Caco-2 (cell line): ENCODE measurements at regions not wholly inside any gene's neighbourhood (a gene's known extent, or its start where the extent isn't known, plus 50 kb on each side); places are given as distances from the start of the nearest gene placed in this dataset.

Source experiments
- BruUV-seq: library from RNA; stranded (reverse); fragments of 400-500 nt; replicated peaks from 2 replicates; lab custom pipeline; 2021; lab: Mats Ljungman, UMichigan
- CTCF ChIA-PET: fragments of 300-600 bp; sonication (Branson Sonifier 250); formaldehyde crosslinking; loops from one replicate; lab custom pipeline; 2022; ENCODE audit warnings: antibody characterized with exemption; lab: Charles Lee
- POLR2A ChIA-PET: fragments of 300-600 bp; sonication (Branson Sonifier 250); formaldehyde crosslinking; loops from one replicate; lab custom pipeline; 2022; ENCODE audit warnings: antibody characterized with exemption; lab: Charles Lee
- DNase-seq, 2 experiments: peaks; one replicate each; pipeline versions ENCODE4 v3.0.0 to v3.0.0-alpha.2; 2020 to 2022
- H3K27me3 ChIP-seq: replicated peaks from 2 replicates; pipeline ENCODE4 v1.6.0; 2011; ENCODE audit warnings: low read length; ENCODE audit not compliant: control insufficient read depth, insufficient read depth
- H3K36me3 ChIP-seq: 2 replicates; pipeline ENCODE4 v1.5.1; 2011; ENCODE audit warnings: low read length; ENCODE audit not compliant: control insufficient read depth, insufficient read depth
- H3K4me1 ChIP-seq: fragments of 250-450 bp; sonication (Bioruptor Pico); 2 replicates; pipeline ENCODE4 v1.5.1; 2020; ENCODE audit warnings: mild to moderate bottlenecking
- H3K4me3 ChIP-seq: 2 replicates; pipeline ENCODE4 v1.5.1; 2011; ENCODE audit warnings: low read depth, mild to moderate bottlenecking, control low read depth, low read length
- H3K9me3 ChIP-seq: fragments of 250-450 bp; sonication (Bioruptor Pico); 2 replicates; pipeline ENCODE4 v1.5.1; 2020; ENCODE audit warnings: mild to moderate bottlenecking, moderate library complexity
- H3K27ac Mint-ChIP-seq: one replicate; pipeline ENCODE4 v1.8.0; 2022; ENCODE audit warnings: mixed read lengths; ENCODE audit not compliant: unreplicated experiment
- H3K27me3 Mint-ChIP-seq: one replicate; pipeline ENCODE4 v1.8.0; 2022; ENCODE audit warnings: mixed read lengths; ENCODE audit not compliant: insufficient read depth, unreplicated experiment
- H3K36me3 Mint-ChIP-seq: one replicate; pipeline ENCODE4 v1.8.0; 2022; ENCODE audit warnings: mild to moderate bottlenecking, mixed read lengths; ENCODE audit not compliant: insufficient read depth, unreplicated experiment
- H3K4me1 Mint-ChIP-seq: one replicate; pipeline ENCODE4 v1.8.0; 2022; ENCODE audit warnings: low read depth, mixed read lengths; ENCODE audit not compliant: unreplicated experiment
- H3K4me3 Mint-ChIP-seq: one replicate; pipeline ENCODE4 v1.8.0; 2022; ENCODE audit warnings: mild to moderate bottlenecking, moderate library complexity, mixed read lengths; ENCODE audit not compliant: unreplicated experiment
- H3K9me3 Mint-ChIP-seq: one replicate; pipeline ENCODE4 v1.8.0; 2022; ENCODE audit warnings: mixed read lengths; ENCODE audit not compliant: unreplicated experiment
- intact Hi-C: fragments of 100-400 bp; cut with micrococcal nuclease; formaldehyde crosslinking; loops from one replicate; pipeline ENCODE4 v1.10.0; 2022; ENCODE audit not compliant: unreplicated experiment
- TF ChIP-seq, protein P1 (sequence below), 2 experiments: fragments of 200-600 bp in 1 of 2; IDR thresholded peaks; 1 replicate in 1 of 2; 2 replicates in 1 of 2; pipeline versions ENCODE4 v1.5.1 to v1.8.0; 2011 to 2022; ENCODE audit warnings: antibody characterized with exemption in 1 of 2, control low read depth in 1 of 2, inconsistent platforms in 1 of 2, low read depth in 1 of 2, low read length in 1 of 2, mild to moderate bottlenecking in 1 of 2, moderate library complexity in 1 of 2; ENCODE audit not compliant: insufficient read depth in 1 of 2, severe bottlenecking in 1 of 2, unreplicated experiment in 1 of 2

- DNase-seq, result no peak
- intact Hi-C loops, result no loop called here
- BruUV-seq, result no TSS peak
- Mint-ChIP-seq H3K4me1 (no peaks in the 10 kb centered on the region), H3K36me3 (no peaks in the 10 kb centered on the region), H3K4me3 (no peak overlapping the region), H3K9me3 (no peaks in the 10 kb centered on the region), H3K27ac (no peak overlapping the region), H3K27me3 (no peaks in the 10 kb centered on the region)
- no peaks in the 10 kb centered on the region for H3K27me3 ChIP-seq
- ChIA-PET POLR2A (no interaction called here), CTCF (no interaction called here)
- TF ChIP-seq, protein P1, sequence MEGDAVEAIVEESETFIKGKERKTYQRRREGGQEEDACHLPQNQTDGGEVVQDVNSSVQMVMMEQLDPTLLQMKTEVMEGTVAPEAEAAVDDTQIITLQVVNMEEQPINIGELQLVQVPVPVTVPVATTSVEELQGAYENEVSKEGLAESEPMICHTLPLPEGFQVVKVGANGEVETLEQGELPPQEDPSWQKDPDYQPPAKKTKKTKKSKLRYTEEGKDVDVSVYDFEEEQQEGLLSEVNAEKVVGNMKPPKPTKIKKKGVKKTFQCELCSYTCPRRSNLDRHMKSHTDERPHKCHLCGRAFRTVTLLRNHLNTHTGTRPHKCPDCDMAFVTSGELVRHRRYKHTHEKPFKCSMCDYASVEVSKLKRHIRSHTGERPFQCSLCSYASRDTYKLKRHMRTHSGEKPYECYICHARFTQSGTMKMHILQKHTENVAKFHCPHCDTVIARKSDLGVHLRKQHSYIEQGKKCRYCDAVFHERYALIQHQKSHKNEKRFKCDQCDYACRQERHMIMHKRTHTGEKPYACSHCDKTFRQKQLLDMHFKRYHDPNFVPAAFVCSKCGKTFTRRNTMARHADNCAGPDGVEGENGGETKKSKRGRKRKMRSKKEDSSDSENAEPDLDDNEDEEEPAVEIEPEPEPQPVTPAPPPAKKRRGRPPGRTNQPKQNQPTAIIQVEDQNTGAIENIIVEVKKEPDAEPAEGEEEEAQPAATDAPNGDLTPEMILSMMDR (IDR thresholded peaks at IDR 0.05; ENCODE audit: insufficient read depth in 1 of 2, low read depth in 1 of 2, low read length in 1 of 2, severe bottlenecking in 1 of 2, unreplicated experiment in 1 of 2), result no peak
- no peak overlapping the region for H3K4me3 ChIP-seq
- H3K4me1 ChIP-seq, result no peaks in the 10 kb centered on the region
- no peaks in the 10 kb centered on the region for H3K36me3 ChIP-seq
- H3K9me3 ChIP-seq, result no peaks in the 10 kb centered on the region
Observed at GRCh38 chr2:158042666-158043065, 59.0 kb upstream of the UPP2 start.

DNA sequence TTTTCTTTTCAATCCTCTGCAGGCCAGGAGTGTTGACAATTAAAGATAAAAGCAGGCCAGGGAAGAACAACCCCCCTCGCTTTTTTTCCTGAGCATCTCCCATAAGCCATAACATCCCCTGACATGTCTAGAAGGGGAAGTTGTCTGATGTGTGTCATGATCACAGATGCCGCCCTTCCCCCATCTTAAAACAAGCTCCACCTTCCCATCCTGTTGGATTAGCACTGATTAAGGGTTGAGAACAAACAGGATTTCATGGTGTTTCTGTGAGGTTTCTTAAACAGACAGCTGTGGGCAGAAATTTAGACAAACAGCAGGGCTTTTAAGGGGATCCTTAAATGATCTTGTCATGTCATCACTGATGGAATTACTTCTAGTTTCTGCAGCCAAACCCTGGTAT lies 59.4 kb upstream of the UPP2 start:
- H3K27me3 ChIP-seq, result no peaks in the 10 kb centered on the region
- H3K4me1 ChIP-seq, result no peaks in the 10 kb centered on the region
- Mint-ChIP-seq H3K4me3 (no peak overlapping the region), H3K4me1 (no peaks in the 10 kb centered on the region), H3K27me3 (no peaks in the 10 kb centered on the region), H3K36me3 (no peaks in the 10 kb centered on the region), H3K9me3 (no peaks in the 10 kb centered on the region), H3K27ac (no peak overlapping the region)
- ChIA-PET POLR2A (no interaction called here), CTCF (no interaction called here)
- H3K9me3 ChIP-seq, result no peaks in the 10 kb centered on the region
- TF ChIP-seq, protein P1 (IDR thresholded peaks at IDR 0.05; ENCODE audit: insufficient read depth in 1 of 2, low read depth in 1 of 2, low read length in 1 of 2, severe bottlenecking in 1 of 2, unreplicated experiment in 1 of 2), result no peak
- DNase-seq, result no peak
- no peaks in the 10 kb centered on the region for H3K36me3 ChIP-seq
- no TSS peak for BruUV-seq
- intact Hi-C loops, result no loop called here
- H3K4me3 ChIP-seq, result no peak overlapping the region

- no peak for DNase-seq
- no TSS peak for BruUV-seq
- Mint-ChIP-seq H3K9me3 (no peaks in the 10 kb centered on the region), H3K4me1 (no peaks in the 10 kb centered on the region), H3K27ac (no peak overlapping the region), H3K27me3 (no peaks in the 10 kb centered on the region), H3K36me3 (no peaks in the 10 kb centered on the region), H3K4me3 (no peak overlapping the region)
- Histone ChIP-seq H3K4me3 (no peak overlapping the region), H3K4me1 (no peaks in the 10 kb centered on the region), H3K27me3 (no peaks in the 10 kb centered on the region), H3K9me3 (no peaks in the 10 kb centered on the region), H3K36me3 (no peaks in the 10 kb centered on the region)
- ChIA-PET CTCF (no interaction called here), POLR2A (no interaction called here)
- intact Hi-C loops, result no loop called here
- TF ChIP-seq, protein P1 (IDR thresholded peaks at IDR 0.05; ENCODE audit: insufficient read depth in 1 of 2, low read depth in 1 of 2, low read length in 1 of 2, severe bottlenecking in 1 of 2, unreplicated experiment in 1 of 2), result no peak
Observed at GRCh38 chr2:158041400-158041799, 60.3 kb upstream of the UPP2 start.
